Stomach (tissue), 8 donors: ENCODE measurements at regions not wholly inside any gene's neighbourhood (a gene's known extent, or its start where the extent isn't known, plus 50 kb on each side); places are given as distances from the start of the nearest gene placed in this dataset.

Source experiments
- DNase-seq, 2 donors: peaks; one replicate each; pipeline versions ENCODE4 v3.0.0 to v3.0.0-alpha.2; 2013 to 2019
- H3K27ac ChIP-seq, 5 donors: fragments of 200-600 bp in 4 of 5; sonication (generic) in 4 of 5; one replicate each; pipeline ENCODE4 v1.5.1; 2013 to 2019; ENCODE audit warnings: mild to moderate bottlenecking in 1 of 5, moderate library complexity in 1 of 5
- H3K27me3 ChIP-seq, 3 donors: fragments of 200-600 bp; sonication (generic); one replicate each; pipeline ENCODE4 v1.5.1; 2017 to 2019; ENCODE audit warnings: mixed run types in 1 of 3
- H3K36me3 ChIP-seq, 4 donors: fragments of 200-600 bp; sonication (generic); 1 replicate in 3 of 4; 2 replicates in 1 of 4; pipeline ENCODE4 v1.5.1; 2016 to 2019
- H3K4me1 ChIP-seq, 4 donors: fragments of 200-600 bp; sonication (generic); one replicate each; pipeline ENCODE4 v1.5.1; 2016 to 2019
- H3K4me3 ChIP-seq, 4 donors: fragments of 200-600 bp; sonication (generic) in 3 of 4; one replicate each; pipeline ENCODE4 v1.5.1; 2016 to 2019; ENCODE audit warnings: mild to moderate bottlenecking in 1 of 4
- H3K9me3 ChIP-seq, 4 donors: fragments of 200-600 bp; sonication (generic); one replicate each; pipeline ENCODE4 v1.5.1; 2016 to 2019
- CTCF ChIP-seq, 7 experiments: fragments of 450-650 bp in 4 of 7; fragments of 200-600 bp in 3 of 7; sonication (generic) in 3 of 7; IDR thresholded peaks; one replicate each; pipeline ENCODE4 v1.5.1; 2016 to 2019; ENCODE audit warnings: antibody characterized with exemption in 7 of 7, control low read depth in 2 of 7, mild to moderate bottlenecking in 1 of 7
- EP300 ChIP-seq: sonication (generic); formaldehyde crosslinking; IDR thresholded peaks from one replicate; pipeline ENCODE4 v1.6.1; 2017; ENCODE audit warnings: antibody characterized with exemption
- POLR2A ChIP-seq, 4 donors: fragments of 450-650 bp; IDR thresholded peaks; one replicate each; pipeline ENCODE4 v1.6.1; 2016; ENCODE audit warnings: antibody characterized with exemption in 4 of 4, control low read depth in 2 of 4, mild to moderate bottlenecking in 1 of 4, moderate library complexity in 1 of 4
- POLR2AphosphoS5 ChIP-seq, 3 donors: sonication (generic); formaldehyde crosslinking; IDR thresholded peaks; one replicate each; pipeline ENCODE4 v1.6.1; 2016; ENCODE audit warnings: antibody characterized with exemption in 3 of 3
- WGBS, 5 donors: extraction: QIAGEN DNeasy Blood & Tissue Kit in 3 of 5; methylation state at CpG; one replicate each; pipeline versions ENCODE4 v1.1.5 to v1.1.7; 2013 to 2018; 5-methylcytosine and 5-hydroxymethylcytosine counted together
- intact Hi-C: fragments of 100-400 bp; cut with DNase I; formaldehyde crosslinking; loops from one replicate; pipeline ENCODE4 v1.15.1; 2023; ENCODE audit warnings: low total_unique reads
- donor health status: healthy with polysubstance abuse.
- donor health status: Bipolar disorder and iron deficiency.
- donor health status: healthy.

GRCh38 chr5:6820851-6821479 is 107.7 kb downstream of the TENT4A start:
- H3K27ac ChIP-seq = no peak overlapping the region
- DNase-seq = peak in 1 of 2 donors; percentile 66
- no peak overlapping the region for H3K4me3 ChIP-seq
- H3K27me3 ChIP-seq = peaks cover 0 to 30% (median 0%) of the 10 kb centered on the region in 3 donors
- no peaks in the 10 kb centered on the region for H3K36me3 ChIP-seq
- TF ChIP-seq POLR2A (IDR thresholded peaks at IDR 0.05) = no peak
- TF ChIP-seq CTCF (IDR thresholded peaks at IDR 0.05) = peak in 3 of 7 experiments; percentile 31 to 48 (median 39)
- 32 to 45% (median 43%) methylated on average over 12 of the region's 12 CpGs for WGBS, 5 donors
- intact Hi-C loops = no loop called here
- no peaks in the 10 kb centered on the region for H3K4me1 ChIP-seq
- peaks cover 0 to 17% (median 7%) of the 10 kb centered on the region in 4 donors for H3K9me3 ChIP-seq

GRCh38 chr5:6822068-6822467 is 108.8 kb downstream of the TENT4A start:
- Histone ChIP-seq H3K9me3 (peaks cover 0 to 17% (median 7%) of the 10 kb centered on the region in 4 donors), H3K4me3 (no peak overlapping the region), H3K36me3 (no peaks in the 10 kb centered on the region), H3K4me1 (no peaks in the 10 kb centered on the region), H3K27me3 (peaks cover 0 to 30% (median 0%) of the 10 kb centered on the region in 3 donors), H3K27ac (no peak overlapping the region)
- TF ChIP-seq POLR2AphosphoS5 (IDR thresholded peaks at IDR 0.05) (no peak), CTCF (IDR thresholded peaks at IDR 0.05) (no peak), EP300 (no peak), POLR2A (IDR thresholded peaks at IDR 0.05) (no peak)
- 90 to 96% (median 93%) methylated on average over 8 of the region's 8 CpGs for WGBS, 5 donors
- no peak for DNase-seq
- intact Hi-C loops = no loop called here

GRCh38 chr5:6822556-6823343 is 109.5 kb downstream of the TENT4A start:
- H3K4me1 ChIP-seq = no peaks in the 10 kb centered on the region

GRCh38 chr5:6823996-6824395 is 110.8 kb downstream of the TENT4A start:
- WGBS, 5 donors = 72 to 84% (median 82%) methylated on average over 10 of the region's 10 CpGs
- Histone ChIP-seq H3K4me3 (no peak overlapping the region), H3K36me3 (no peaks in the 10 kb centered on the region), H3K4me1 (no peaks in the 10 kb centered on the region), H3K27ac (no peak overlapping the region), H3K9me3 (peaks cover 0 to 17% (median 7%) of the 10 kb centered on the region in 4 donors), H3K27me3 (peaks cover 0 to 20% (median 0%) of the 10 kb centered on the region in 3 donors)
- DNase-seq = no peak
- intact Hi-C loops = no loop called here
- no peak for TF ChIP-seq POLR2AphosphoS5 (IDR thresholded peaks at IDR 0.05)
- TF ChIP-seq EP300 = no peak
- TF ChIP-seq CTCF (IDR thresholded peaks at IDR 0.05) = no peak
- TF ChIP-seq POLR2A (IDR thresholded peaks at IDR 0.05) = no peak

More at GRCh38 chr5:6822556-6823343, 109.5 kb downstream of the TENT4A start:
- Histone ChIP-seq H3K4me3 (no peak overlapping the region), H3K9me3 (peaks cover 0 to 17% (median 7%) of the 10 kb centered on the region in 4 donors), H3K27me3 (peaks cover 0 to 30% (median 0%) of the 10 kb centered on the region in 3 donors), H3K36me3 (no peaks in the 10 kb centered on the region), H3K27ac (no peak overlapping the region)
- intact Hi-C loops = no loop called here
- 70 to 80% (median 75%) methylated on average over 27 of the region's 27 CpGs for WGBS, 5 donors
- TF ChIP-seq POLR2A (IDR thresholded peaks at IDR 0.05) (no peak), POLR2AphosphoS5 (IDR thresholded peaks at IDR 0.05) (no peak), EP300 (no peak), CTCF (IDR thresholded peaks at IDR 0.05) (no peak)
- DNase-seq = no peak
